Activated CD8-positive, alpha-beta T cell treated with anti-CD3 and anti-CD28 coated beads for 36 hours (primary cell): ENCODE measurements at regions not wholly inside any gene's neighbourhood (a gene's known extent, or its start where the extent isn't known, plus 50 kb on each side); places are given as distances from the start of the nearest gene placed in this dataset.
"Not testable (repeated sequence)": the region's sequence is repeated elsewhere in the genome, so short reads cannot be mapped to it uniquely, and the experiment has no call there.

Source experiments
- ATAC-seq: fragments of 200-7000 bp; cut with Tn5 transposase; one replicate; pipeline ENCODE4 v1.10.0; 2021; ENCODE audit warnings: mild to moderate bottlenecking, moderate library complexity
- CTCF ChIA-PET: fragments of 350-600 bp; sonication (Branson Sonifier 250); formaldehyde crosslinking; loops from one replicate; lab custom pipeline; 2021; ENCODE audit warnings: antibody characterized with exemption; lab: Charles Lee
- POLR2A ChIA-PET: fragments of 350-600 bp; sonication (Branson Sonifier 250); formaldehyde crosslinking; loops from one replicate; lab custom pipeline; 2021; ENCODE audit warnings: antibody characterized with exemption; lab: Charles Lee
- DNase-seq: peaks from one replicate; pipeline ENCODE4 v3.0.0-alpha.2; 2020
- H3K27ac Mint-ChIP-seq: one replicate; pipeline ENCODE4 v1.8.0; 2021; ENCODE audit warnings: mild to moderate bottlenecking, mixed read lengths
- H3K27me3 Mint-ChIP-seq: one replicate; pipeline ENCODE4 v1.8.0; 2021; ENCODE audit warnings: mixed read lengths
- H3K36me3 Mint-ChIP-seq: one replicate; pipeline ENCODE4 v1.8.0; 2021; ENCODE audit warnings: low read depth, mixed read lengths
- H3K4me1 Mint-ChIP-seq: one replicate; pipeline ENCODE4 v1.8.0; 2021; ENCODE audit warnings: low read depth, mixed read lengths
- H3K4me3 Mint-ChIP-seq: one replicate; pipeline ENCODE4 v1.8.0; 2021; ENCODE audit warnings: mild to moderate bottlenecking, moderate library complexity, mixed read lengths
- H3K9me3 Mint-ChIP-seq: one replicate; pipeline ENCODE4 v1.8.0; 2021; ENCODE audit warnings: mixed read lengths
- intact Hi-C: fragments of 100-400 bp; cut with micrococcal nuclease; formaldehyde crosslinking; loops from one replicate; pipeline ENCODE4 v1.10.0; 2022
- TF ChIP-seq, protein P1 (sequence below): fragments of 200-600 bp; IDR thresholded peaks from one replicate; pipeline ENCODE4 v1.8.0; 2022; ENCODE audit warnings: antibody characterized with exemption, mild to moderate bottlenecking

DNA sequence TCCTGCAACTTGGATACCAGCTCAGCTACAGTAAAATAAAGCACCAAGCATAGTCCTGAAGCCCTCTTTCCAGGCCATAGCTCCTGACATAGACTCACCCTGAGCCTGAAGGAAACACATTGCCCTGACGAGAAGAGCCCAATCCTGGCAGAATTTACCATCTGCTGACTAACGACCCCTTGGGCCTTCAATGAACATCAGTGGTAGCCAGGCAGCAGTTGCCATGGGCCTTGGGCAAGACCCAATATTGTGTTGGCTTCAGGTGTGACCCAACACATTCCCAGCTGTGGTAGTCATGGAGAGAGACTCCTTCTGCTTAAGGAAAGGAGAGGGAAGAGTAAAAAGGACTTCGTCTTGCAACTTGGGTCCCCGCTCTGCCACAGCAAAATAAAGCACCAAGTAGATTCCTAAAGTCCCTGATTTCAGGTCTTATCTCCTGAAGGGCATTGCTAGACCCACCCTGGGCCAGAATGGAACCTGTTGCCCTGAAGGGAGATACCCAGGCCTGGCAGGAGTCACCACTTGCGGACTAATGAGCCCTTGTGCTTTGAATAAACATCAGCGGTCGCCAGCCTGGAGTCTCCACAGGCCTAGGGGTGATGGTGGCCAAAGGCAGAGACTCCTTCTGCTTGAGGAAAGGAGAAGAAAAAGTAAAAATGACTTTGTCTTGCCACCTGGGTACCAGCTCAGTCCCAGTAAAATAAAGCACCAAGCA is 902.6 kb downstream of the C4orf33 start:
- ChIA-PET POLR2A (no interaction called here), CTCF (no interaction called here)
- Mint-ChIP-seq H3K9me3 (peaks cover 6% of the 10 kb centered on the region), H3K27me3 (no peaks in the 10 kb centered on the region), H3K4me3 (no peak overlapping the region), H3K4me1 (no peaks in the 10 kb centered on the region), H3K27ac (no peak overlapping the region), H3K36me3 (no peaks in the 10 kb centered on the region)
- TF ChIP-seq, protein P1, sequence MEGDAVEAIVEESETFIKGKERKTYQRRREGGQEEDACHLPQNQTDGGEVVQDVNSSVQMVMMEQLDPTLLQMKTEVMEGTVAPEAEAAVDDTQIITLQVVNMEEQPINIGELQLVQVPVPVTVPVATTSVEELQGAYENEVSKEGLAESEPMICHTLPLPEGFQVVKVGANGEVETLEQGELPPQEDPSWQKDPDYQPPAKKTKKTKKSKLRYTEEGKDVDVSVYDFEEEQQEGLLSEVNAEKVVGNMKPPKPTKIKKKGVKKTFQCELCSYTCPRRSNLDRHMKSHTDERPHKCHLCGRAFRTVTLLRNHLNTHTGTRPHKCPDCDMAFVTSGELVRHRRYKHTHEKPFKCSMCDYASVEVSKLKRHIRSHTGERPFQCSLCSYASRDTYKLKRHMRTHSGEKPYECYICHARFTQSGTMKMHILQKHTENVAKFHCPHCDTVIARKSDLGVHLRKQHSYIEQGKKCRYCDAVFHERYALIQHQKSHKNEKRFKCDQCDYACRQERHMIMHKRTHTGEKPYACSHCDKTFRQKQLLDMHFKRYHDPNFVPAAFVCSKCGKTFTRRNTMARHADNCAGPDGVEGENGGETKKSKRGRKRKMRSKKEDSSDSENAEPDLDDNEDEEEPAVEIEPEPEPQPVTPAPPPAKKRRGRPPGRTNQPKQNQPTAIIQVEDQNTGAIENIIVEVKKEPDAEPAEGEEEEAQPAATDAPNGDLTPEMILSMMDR, result no peak
- intact Hi-C loops, result no loop called here
- DNase-seq, result no peak
- no peak for ATAC-seq

DNA sequence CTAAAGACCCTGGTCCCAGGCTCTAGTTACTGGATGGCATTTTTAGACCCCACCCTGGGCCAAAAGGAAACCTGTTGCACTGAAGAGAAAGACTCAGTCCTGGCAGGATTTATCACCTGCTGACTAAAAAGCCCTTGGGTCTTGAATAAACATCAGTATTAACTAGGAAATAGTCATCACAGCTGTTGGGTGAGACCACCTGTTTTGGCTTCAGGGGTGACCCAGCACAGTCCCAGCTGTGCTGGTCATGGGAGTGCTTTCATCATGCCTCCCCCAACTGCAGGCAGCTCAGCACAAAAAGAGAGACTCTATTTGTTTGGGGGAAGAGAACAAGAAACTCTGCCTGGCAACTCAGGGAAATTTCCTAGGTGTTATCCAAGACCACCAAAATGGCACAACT is 903.2 kb downstream of the C4orf33 start:
- H3K36me3 Mint-ChIP-seq, result no peaks in the 10 kb centered on the region
- peaks cover 6% of the 10 kb centered on the region for H3K9me3 Mint-ChIP-seq
- intact Hi-C loops, result no loop called here
- H3K27ac Mint-ChIP-seq, result no peak overlapping the region
- H3K27me3 Mint-ChIP-seq, result no peaks in the 10 kb centered on the region
- ChIA-PET CTCF (no interaction called here), POLR2A (no interaction called here)
- no peak overlapping the region for H3K4me3 Mint-ChIP-seq
- TF ChIP-seq, protein P1, result no peak
- ATAC-seq (no peak), DNase-seq (no peak)
- no peaks in the 10 kb centered on the region for H3K4me1 Mint-ChIP-seq

DNA sequence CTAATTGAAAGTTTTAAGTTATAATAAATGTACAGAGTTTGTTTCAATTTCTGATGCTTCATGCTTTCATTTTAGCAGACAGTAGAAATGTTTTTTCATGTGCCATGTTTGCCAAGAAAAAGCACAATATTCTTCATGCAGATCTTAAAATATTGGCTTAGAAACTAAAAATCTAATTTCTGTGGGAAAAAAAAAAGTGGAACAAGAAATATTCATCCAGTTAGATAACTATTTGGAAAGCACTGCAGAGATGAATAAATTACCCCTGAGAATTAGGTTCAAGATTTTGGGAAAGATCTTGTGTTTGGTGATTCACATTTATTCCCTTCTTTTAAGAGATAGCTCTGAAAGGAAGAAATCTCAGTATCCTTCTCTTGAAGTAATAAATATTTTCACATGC is 912.5 kb downstream of the C4orf33 start:
- H3K27me3 Mint-ChIP-seq, result no peaks in the 10 kb centered on the region
- H3K9me3 Mint-ChIP-seq, result no peaks in the 10 kb centered on the region
- TF ChIP-seq, protein P1, result no peak

DNA sequence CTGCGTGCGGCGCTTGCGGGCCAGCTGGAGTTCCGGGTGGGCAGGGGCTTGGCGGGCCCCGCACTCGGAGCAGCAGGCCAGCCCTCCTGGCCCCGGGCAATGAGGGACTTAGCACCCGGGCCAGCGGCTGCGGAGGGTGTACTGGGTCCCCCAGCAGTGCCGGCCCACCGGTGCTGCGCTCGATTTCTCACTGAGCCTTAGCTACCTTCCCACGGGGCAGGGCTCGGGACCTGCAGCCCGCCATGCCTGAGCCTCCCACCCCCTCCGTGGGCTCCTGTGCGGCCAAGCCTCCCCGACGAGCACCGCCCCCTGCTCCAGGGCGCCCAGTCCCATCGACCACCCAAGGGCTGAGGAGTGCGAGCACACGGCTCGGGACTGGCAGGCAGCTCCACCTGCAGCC is 916.9 kb downstream of the C4orf33 start:
- H3K36me3 Mint-ChIP-seq, H3K9me3 Mint-ChIP-seq, intact Hi-C loops, ATAC-seq, H3K27me3 Mint-ChIP-seq, CTCF ChIA-PET, POLR2A ChIA-PET, H3K27ac Mint-ChIP-seq, H3K4me3 Mint-ChIP-seq, DNase-seq, H3K4me1 Mint-ChIP-seq: not testable (repeated sequence)

More for the DNA sequence above, 912.5 kb downstream of the C4orf33 start:
- DNase-seq, result no peak
- ATAC-seq, result no peak
- Mint-ChIP-seq H3K36me3 (no peaks in the 10 kb centered on the region), H3K4me1 (no peaks in the 10 kb centered on the region), H3K4me3 (no peak overlapping the region), H3K27ac (no peak overlapping the region)
- ChIA-PET POLR2A (no interaction called here), CTCF (no interaction called here)
- intact Hi-C loops, result no loop called here

DNA sequence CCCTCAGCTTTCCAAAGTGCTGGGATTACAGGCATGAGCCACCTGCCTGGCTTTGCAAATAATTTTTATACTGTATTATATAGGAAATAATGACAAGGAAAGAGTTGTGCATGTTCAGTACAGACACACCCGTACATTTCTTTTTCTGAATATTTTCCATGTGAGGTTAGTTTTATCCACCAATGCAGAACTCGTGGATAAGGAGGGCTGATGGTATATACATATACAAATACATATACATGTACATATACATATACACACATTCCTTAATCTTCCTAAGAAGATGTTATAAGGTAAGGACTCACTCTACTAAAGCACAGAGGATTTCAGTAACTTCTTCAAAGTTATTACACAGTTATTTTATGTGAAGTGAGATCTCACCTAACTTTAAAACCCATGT is 925.8 kb downstream of the C4orf33 start:
- DNase-seq (no peak), ATAC-seq (no peak)
- POLR2A ChIA-PET, result no interaction called here
- H3K9me3 Mint-ChIP-seq, result peaks cover 2% of the 10 kb centered on the region
- no peak overlapping the region for H3K27ac Mint-ChIP-seq
- no peak overlapping the region for H3K4me3 Mint-ChIP-seq
- H3K36me3 Mint-ChIP-seq, result no peaks in the 10 kb centered on the region
- no peaks in the 10 kb centered on the region for H3K4me1 Mint-ChIP-seq
- intact Hi-C loops, result no loop called here
- TF ChIP-seq, protein P1, result no peak
- no peaks in the 10 kb centered on the region for H3K27me3 Mint-ChIP-seq
- CTCF ChIA-PET, result no interaction called here
